ENCODE measurements at regions not wholly inside any gene's neighbourhood (a gene's known extent, or its start where the extent isn't known, plus 50 kb on each side); places are given as distances from the start of the nearest gene placed in this dataset.

- intact Hi-C loops (cut with DNase I), result no loop called here
- no peaks in the 10 kb centered on the region for H3K36me3 ChIP-seq
- H3K4me1 ChIP-seq, result no peaks in the 10 kb centered on the region
- no peak overlapping the region for H3K4me3 ChIP-seq
- no peak for DNase-seq (ENCODE audit: low spot score in 2 of 2)
- no peak for TF ChIP-seq CTCF (IDR thresholded peaks at IDR 0.05)
- H3K9me3 ChIP-seq, result no peaks in the 10 kb centered on the region
- H3K27me3 ChIP-seq, result no peaks in the 10 kb centered on the region
- no peak overlapping the region for H3K27ac ChIP-seq
Observed at GRCh38 chr18:76573325-76574025, 78.4 kb upstream of the ZNF516 start.

GRCh38 chr18:76572518-76573247, 77.6 kb upstream of the ZNF516 start:
- no peak overlapping the region for H3K4me3 ChIP-seq
- intact Hi-C loops (cut with DNase I), result no loop called here
- H3K27ac ChIP-seq, result no peak overlapping the region
- no peaks in the 10 kb centered on the region for H3K4me1 ChIP-seq
- H3K27me3 ChIP-seq, result no peaks in the 10 kb centered on the region
- H3K36me3 ChIP-seq, result no peaks in the 10 kb centered on the region
- TF ChIP-seq CTCF (IDR thresholded peaks at IDR 0.05), result no peak
- no peak for DNase-seq (ENCODE audit: low spot score in 2 of 2)
- no peaks in the 10 kb centered on the region for H3K9me3 ChIP-seq

GRCh38 chr18:76571689-76572088, 76.6 kb upstream of the ZNF516 start:
- DNase-seq (ENCODE audit: low spot score in 2 of 2), result no peak
- no peaks in the 10 kb centered on the region for H3K27me3 ChIP-seq
- intact Hi-C loops (cut with DNase I), result no loop called here
- no peak overlapping the region for H3K27ac ChIP-seq
- no peaks in the 10 kb centered on the region for H3K36me3 ChIP-seq
- no peaks in the 10 kb centered on the region for H3K4me1 ChIP-seq
- no peak for TF ChIP-seq CTCF (IDR thresholded peaks at IDR 0.05)
- no peak overlapping the region for H3K4me3 ChIP-seq
- no peaks in the 10 kb centered on the region for H3K9me3 ChIP-seq

- intact Hi-C loops (cut with DNase I), result no loop called here
- no peak for TF ChIP-seq CTCF (IDR thresholded peaks at IDR 0.05)
- Histone ChIP-seq H3K9me3 (no peaks in the 10 kb centered on the region), H3K4me1 (peaks cover 0 to 1% of the 10 kb centered on the region in 2 donors), H3K4me3 (no peak overlapping the region), H3K27me3 (no peaks in the 10 kb centered on the region), H3K36me3 (no peaks in the 10 kb centered on the region), H3K27ac (no peak overlapping the region)
- no peak for DNase-seq (ENCODE audit: low spot score in 2 of 2)
Observed at GRCh38 chr18:76570856-76571255, 75.8 kb upstream of the ZNF516 start.

GRCh38 chr18:76569644-76570419, 74.8 kb upstream of the ZNF516 start:
- intact Hi-C loops (cut with DNase I), result no loop called here
- no peak for TF ChIP-seq CTCF (IDR thresholded peaks at IDR 0.05)
- Histone ChIP-seq H3K36me3 (no peaks in the 10 kb centered on the region), H3K9me3 (no peaks in the 10 kb centered on the region), H3K27me3 (no peaks in the 10 kb centered on the region), H3K27ac (no peak overlapping the region), H3K4me1 (peaks cover 0 to 3% of the 10 kb centered on the region in 2 donors), H3K4me3 (no peak overlapping the region)
- no peak for DNase-seq (ENCODE audit: low spot score in 2 of 2)
